ENCODE measurements at regions not wholly inside any gene's neighbourhood (a gene's known extent, or its start where the extent isn't known, plus 50 kb on each side); places are given as distances from the start of the nearest gene placed in this dataset.
"Not testable (repeated sequence)": the region's sequence is repeated elsewhere in the genome, so short reads cannot be mapped to it uniquely, and the experiment has no call there.

DNA sequence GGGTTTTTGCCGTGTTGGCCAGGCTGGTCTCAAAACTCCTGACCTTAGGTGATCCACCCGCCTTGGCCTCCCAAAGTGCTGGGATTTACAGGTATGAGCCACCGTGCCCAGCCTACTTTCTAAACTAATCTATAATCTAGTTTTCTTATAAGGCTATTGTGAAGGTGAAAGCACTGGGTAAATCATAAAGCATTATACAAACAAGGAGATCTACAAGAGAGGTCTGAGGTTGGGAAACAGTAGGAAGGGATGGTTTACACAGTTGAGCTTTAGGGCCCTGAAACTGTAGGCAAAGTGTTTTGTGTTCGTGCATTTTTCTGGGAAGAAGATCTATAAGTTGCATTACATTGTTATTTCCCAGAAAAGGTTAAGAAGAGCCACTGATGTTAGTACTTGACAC is 84.9 kb upstream of the MED13 start:
- no peaks in the 10 kb centered on the region for H3K9me3 ChIP-seq (ENCODE audit: control insufficient read depth, low read length)
- DNase-seq (ENCODE audit: low read depth): no peak
- no peaks in the 10 kb centered on the region for H3K36me3 ChIP-seq (ENCODE audit: control insufficient read depth, insufficient read depth, low read length, severe bottlenecking)
- H3K4me1 ChIP-seq (ENCODE audit: control insufficient read depth, insufficient read depth, low read length): no peaks in the 10 kb centered on the region
- H3K4me3 ChIP-seq (ENCODE audit: low read length): no peak overlapping the region
- peaks cover 11% of the 10 kb centered on the region for H3K27me3 ChIP-seq (replicated peaks; ENCODE audit: control insufficient read depth, insufficient read depth, low read length)
- H3K9ac ChIP-seq (ENCODE audit: low read length): no peak overlapping the region

DNA sequence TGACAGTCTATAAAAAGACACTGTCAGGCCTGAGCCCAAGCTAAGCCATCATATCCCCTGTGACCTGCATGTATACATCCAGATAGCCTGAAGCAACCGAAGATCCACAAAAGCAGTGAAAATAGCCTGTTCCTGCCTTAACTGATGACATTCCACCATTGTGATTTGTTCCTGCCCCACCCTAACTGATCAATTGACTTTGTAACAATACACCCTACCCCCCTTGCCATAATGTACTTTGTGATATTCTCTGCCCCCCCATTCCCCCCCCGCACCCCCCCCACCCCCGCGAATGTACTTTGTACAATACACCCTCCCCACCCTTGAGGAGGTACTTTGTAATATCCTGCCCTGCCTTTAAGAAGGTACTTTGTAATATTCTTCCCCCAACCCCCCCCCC is 82.2 kb upstream of the MED13 start:
- Histone ChIP-seq H3K9ac (ENCODE audit: low read length) (no peak overlapping the region), H3K4me1 (ENCODE audit: control insufficient read depth, insufficient read depth, low read length) (no peaks in the 10 kb centered on the region)

DNA sequence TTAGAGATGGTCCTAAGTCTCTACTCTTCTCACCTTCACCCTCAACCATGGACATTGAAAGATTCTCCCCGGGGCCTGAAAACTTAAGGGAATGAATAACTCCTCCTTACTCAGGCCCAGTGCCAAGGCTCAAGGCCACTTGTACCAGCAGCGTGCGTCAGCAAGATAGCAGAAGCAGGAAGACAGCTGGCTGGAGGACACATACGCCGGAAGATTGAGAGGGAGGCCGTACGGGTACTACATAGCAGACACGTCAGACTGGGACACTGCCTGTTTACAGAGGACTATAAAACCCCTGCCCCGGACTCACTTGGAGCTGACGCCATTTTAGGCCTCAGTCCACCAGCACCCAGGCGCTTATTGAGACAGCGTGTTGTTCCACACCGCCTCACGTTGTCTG is 75.8 kb upstream of the MED13 start:
- DNase-seq (ENCODE audit: low read depth): no peak
- no peak overlapping the region for H3K4me3 ChIP-seq (ENCODE audit: low read length)
- H3K4me1 ChIP-seq (ENCODE audit: control insufficient read depth, insufficient read depth, low read length): no peaks in the 10 kb centered on the region
- H3K9me3 ChIP-seq (ENCODE audit: control insufficient read depth, low read length): no peaks in the 10 kb centered on the region
- H3K27me3 ChIP-seq (replicated peaks; ENCODE audit: control insufficient read depth, insufficient read depth, low read length): peaks cover 8% of the 10 kb centered on the region
- H3K36me3 ChIP-seq (ENCODE audit: control insufficient read depth, insufficient read depth, low read length, severe bottlenecking): no peaks in the 10 kb centered on the region
- no peak overlapping the region for H3K9ac ChIP-seq (ENCODE audit: low read length)

More for the DNA sequence above, 82.2 kb upstream of the MED13 start:
- H3K4me3 ChIP-seq (ENCODE audit: low read length): no peak overlapping the region
- no peaks in the 10 kb centered on the region for H3K9me3 ChIP-seq (ENCODE audit: control insufficient read depth, low read length)
- H3K27me3 ChIP-seq (replicated peaks; ENCODE audit: control insufficient read depth, insufficient read depth, low read length): peaks cover 11% of the 10 kb centered on the region
- no peaks in the 10 kb centered on the region for H3K36me3 ChIP-seq (ENCODE audit: control insufficient read depth, insufficient read depth, low read length, severe bottlenecking)
- DNase-seq (ENCODE audit: low read depth): no peak

DNA sequence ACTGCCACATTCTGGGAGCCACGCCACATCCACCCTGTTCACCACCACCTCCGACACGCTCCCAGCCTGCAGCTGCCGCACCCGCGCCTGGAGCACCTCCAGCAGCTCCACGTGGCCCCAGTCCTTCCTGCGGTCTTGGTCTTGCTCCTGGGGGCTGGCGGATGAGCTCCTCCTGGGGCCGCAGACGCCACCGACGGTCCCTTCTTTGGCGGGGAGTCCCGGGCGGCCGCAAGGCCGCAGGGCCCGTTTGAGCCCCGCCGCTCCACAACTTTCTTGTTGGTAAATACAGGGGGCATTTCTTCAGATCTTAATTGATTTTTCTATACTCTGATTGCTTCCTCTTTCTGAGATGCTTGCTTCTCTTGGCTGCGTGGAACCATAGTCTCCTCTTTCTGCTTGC is 75.3 kb upstream of the MED13 start:
- no peaks in the 10 kb centered on the region for H3K36me3 ChIP-seq (ENCODE audit: control insufficient read depth, insufficient read depth, low read length, severe bottlenecking)
- H3K4me1 ChIP-seq (ENCODE audit: control insufficient read depth, insufficient read depth, low read length): no peaks in the 10 kb centered on the region
- H3K9me3 ChIP-seq (ENCODE audit: control insufficient read depth, low read length): no peaks in the 10 kb centered on the region
- H3K27me3 ChIP-seq (replicated peaks; ENCODE audit: control insufficient read depth, insufficient read depth, low read length): peaks cover 8% of the 10 kb centered on the region
- DNase-seq (ENCODE audit: low read depth): no peak
- no peak overlapping the region for H3K4me3 ChIP-seq (ENCODE audit: low read length)
- no peak overlapping the region for H3K9ac ChIP-seq (ENCODE audit: low read length)

DNA sequence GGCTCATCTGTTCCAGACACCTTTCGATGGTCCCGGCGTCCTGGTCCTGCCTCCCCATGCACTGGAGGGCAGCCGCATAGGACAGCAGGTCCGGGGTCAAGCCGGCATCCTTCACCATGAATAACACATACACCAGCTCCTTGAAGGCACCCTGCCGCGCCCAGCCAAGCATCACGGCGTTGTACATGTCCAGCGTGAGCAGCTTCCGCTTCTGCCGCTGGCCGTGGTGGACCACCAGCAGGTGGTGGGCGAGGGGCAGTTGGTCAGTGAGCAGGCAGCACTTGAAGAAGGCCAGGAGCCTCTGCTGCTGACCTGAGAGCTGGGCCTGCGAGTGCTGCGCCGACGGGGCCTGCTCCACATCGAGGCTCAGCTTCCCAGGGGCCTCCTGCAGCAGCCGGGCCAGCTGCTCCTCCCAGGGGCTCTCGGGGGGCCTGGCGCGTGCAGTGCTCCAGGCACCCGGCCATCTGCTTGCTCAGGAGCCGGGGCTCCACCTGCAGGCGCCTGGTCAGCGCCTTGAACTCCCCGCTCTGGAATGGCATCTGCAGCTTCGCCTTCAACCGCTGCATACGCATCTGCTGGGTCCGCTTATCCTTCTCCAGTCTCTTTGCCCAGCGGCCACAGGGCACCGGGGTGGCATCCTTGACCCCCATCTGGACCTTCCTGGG is 74.7 kb upstream of the MED13 start:
- not testable (repeated sequence) for H3K9ac ChIP-seq (ENCODE audit: low read length); DNase-seq (ENCODE audit: low read depth); H3K4me3 ChIP-seq (ENCODE audit: low read length); H3K4me1 ChIP-seq (ENCODE audit: control insufficient read depth, insufficient read depth, low read length); H3K9me3 ChIP-seq (ENCODE audit: control insufficient read depth, low read length); H3K36me3 ChIP-seq (ENCODE audit: control insufficient read depth, insufficient read depth, low read length, severe bottlenecking); H3K27me3 ChIP-seq (replicated peaks; ENCODE audit: control insufficient read depth, insufficient read depth, low read length)

DNA sequence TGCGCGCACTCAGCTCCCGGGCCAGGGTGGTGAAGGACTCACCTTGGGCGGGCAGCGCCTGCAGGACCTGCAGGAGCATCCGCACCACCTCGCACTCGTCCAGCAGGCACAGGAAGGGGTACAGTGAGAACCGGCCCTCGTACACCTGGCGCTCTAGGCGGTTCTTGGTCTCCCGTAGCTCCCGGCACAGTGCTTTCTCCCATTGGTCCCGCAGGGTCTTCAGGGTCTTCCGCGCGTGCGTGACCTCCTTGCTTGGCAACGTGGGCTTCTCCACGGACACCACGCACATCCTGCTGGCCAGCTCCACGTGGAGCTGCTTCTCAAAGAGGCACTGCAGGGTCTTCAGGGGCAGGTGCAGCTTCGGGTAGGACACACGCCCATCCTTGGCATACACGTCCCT is 74.1 kb upstream of the MED13 start:
- Histone ChIP-seq H3K9ac (ENCODE audit: low read length) (no peak overlapping the region), H3K4me3 (ENCODE audit: low read length) (no peak overlapping the region), H3K9me3 (ENCODE audit: control insufficient read depth, low read length) (no peaks in the 10 kb centered on the region), H3K4me1 (ENCODE audit: control insufficient read depth, insufficient read depth, low read length) (no peaks in the 10 kb centered on the region), H3K36me3 (ENCODE audit: control insufficient read depth, insufficient read depth, low read length, severe bottlenecking) (no peaks in the 10 kb centered on the region), H3K27me3 (replicated peaks; ENCODE audit: control insufficient read depth, insufficient read depth, low read length) (peaks cover 8% of the 10 kb centered on the region)
- DNase-seq (ENCODE audit: low read depth): no peak

DNA sequence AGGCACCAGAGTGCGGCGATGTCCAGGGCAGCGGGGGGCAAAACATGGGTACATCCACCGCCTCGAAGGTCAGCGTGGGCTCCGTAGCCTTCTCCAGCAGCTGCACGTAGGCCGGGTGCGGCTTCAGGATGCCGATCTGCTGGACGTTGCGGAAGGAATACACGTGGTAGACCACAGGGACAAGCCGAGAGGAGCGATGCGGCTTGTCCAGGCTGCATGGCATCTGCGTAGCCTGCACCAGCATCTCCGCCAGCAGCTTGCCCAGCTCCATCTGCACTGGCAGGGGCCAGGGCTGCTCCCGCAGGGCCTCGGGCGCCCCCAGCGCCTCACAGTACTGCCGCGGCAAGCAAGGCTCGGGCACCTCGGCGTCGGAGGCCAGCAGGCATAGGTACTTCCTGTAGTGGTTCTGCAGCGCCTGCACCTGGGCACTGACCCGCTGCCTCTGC is 73.6 kb upstream of the MED13 start:
- DNase-seq (ENCODE audit: low read depth); H3K9ac ChIP-seq (ENCODE audit: low read length); H3K36me3 ChIP-seq (ENCODE audit: control insufficient read depth, insufficient read depth, low read length, severe bottlenecking); H3K27me3 ChIP-seq (replicated peaks; ENCODE audit: control insufficient read depth, insufficient read depth, low read length); H3K9me3 ChIP-seq (ENCODE audit: control insufficient read depth, low read length); H3K4me1 ChIP-seq (ENCODE audit: control insufficient read depth, insufficient read depth, low read length); H3K4me3 ChIP-seq (ENCODE audit: low read length): not testable (repeated sequence)

DNA sequence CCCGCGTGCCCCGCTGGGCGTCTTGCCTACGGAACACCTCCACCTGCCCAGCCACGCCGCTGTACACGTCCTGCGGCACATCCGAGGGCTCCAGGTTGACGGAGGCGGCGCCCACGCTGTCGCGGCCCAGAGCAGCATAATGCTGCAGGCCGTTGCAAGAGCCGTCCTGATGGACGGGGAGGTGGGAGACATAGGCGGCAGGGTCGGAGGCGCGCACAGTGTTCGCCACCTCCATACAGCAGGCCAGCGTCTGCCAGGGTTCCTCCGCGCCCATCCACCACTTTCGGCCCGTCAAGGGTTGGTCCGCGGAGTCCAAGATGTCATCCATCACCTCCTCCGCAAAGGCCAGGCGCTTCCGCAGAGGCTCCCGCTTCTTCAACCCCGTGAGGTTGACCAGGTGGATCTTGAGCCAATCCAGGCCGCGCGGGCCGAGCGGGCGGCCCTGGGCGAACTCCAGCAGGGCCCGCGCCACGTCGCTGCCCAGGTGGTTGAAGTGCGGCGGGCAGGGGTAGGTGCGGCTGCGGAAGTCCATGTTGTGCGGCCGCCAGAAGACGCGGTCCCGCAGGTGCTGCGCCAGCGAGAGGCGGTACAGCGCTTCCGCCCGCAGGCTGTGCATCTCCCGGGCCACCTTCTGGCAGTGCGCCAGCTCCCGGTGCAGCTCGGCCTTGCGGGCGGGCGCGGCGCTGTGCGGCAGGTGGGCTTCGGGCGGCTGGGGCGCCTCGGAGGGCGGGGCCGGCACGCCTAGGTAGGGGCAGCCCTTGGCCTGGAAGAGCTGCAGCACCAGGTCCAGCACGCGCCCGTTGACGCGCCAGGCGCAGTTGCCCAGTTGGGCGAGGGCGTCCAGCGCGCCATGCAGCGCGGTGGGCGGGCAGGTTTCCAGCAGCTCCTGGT is 72.9 kb upstream of the MED13 start:
- H3K27me3 ChIP-seq (replicated peaks; ENCODE audit: control insufficient read depth, insufficient read depth, low read length); H3K9me3 ChIP-seq (ENCODE audit: control insufficient read depth, low read length): not testable (repeated sequence)

DNA sequence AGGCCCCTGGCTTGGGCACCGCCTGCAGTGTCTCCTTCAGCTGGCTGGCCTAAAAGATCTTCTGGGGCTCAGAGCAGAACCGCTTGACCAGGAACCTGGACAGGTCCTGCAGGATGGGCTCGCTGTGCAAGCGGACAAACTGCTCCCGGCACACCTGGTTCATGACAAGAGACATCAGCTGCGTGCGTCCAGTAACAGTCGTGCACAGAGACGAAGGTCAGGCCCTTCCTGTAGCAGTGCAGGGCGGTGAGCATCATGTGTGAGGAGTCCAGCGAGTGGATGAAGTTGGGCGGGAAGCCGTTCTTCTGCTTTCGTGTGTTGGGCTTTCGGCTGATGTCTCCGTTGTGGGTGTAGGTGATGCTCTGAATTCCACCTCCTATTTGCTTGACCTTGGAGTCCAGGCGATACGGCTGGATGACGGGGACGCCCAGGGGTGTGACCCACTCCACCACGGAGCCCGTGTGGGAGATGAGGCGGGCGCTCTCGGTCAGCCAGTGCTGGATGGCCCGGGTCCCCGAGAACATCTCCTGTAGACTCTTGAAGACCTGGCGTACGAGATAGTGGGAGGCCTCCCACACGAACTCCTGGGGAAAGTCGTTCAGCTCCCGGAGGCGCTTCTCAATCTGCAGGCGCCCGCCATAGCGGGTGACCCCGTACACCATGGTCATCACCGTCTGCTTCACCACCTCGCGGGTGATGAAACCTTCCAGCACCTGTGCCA is 72.1 kb upstream of the MED13 start:
- not testable (repeated sequence) for H3K27me3 ChIP-seq (replicated peaks; ENCODE audit: control insufficient read depth, insufficient read depth, low read length); H3K4me3 ChIP-seq (ENCODE audit: low read length); H3K9ac ChIP-seq (ENCODE audit: low read length); H3K4me1 ChIP-seq (ENCODE audit: control insufficient read depth, insufficient read depth, low read length); H3K9me3 ChIP-seq (ENCODE audit: control insufficient read depth, low read length); H3K36me3 ChIP-seq (ENCODE audit: control insufficient read depth, insufficient read depth, low read length, severe bottlenecking); DNase-seq (ENCODE audit: low read depth)

More for the DNA sequence above, 72.9 kb upstream of the MED13 start:
- H3K4me3 ChIP-seq (ENCODE audit: low read length); H3K9ac ChIP-seq (ENCODE audit: low read length); DNase-seq (ENCODE audit: low read depth); H3K36me3 ChIP-seq (ENCODE audit: control insufficient read depth, insufficient read depth, low read length, severe bottlenecking); H3K4me1 ChIP-seq (ENCODE audit: control insufficient read depth, insufficient read depth, low read length): not testable (repeated sequence)

DNA sequence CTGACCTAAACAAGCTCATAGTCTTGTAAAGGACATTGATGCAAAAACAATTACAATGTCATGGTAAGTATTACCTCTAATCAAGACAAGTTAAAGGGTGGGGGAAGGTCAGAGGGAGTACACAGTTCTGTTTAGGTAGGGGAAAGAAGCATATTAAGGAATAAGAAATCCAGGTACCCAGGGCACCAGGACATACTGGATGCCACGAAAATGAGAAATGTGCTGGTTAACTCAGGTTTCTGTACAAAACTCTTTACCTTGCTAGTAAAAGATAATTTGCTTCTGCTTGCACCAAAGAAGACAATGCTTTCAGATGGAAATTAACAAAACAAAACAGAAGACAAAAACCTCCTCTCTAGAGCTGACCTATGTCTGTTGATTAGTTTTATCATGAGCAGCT is 70.7 kb upstream of the MED13 start:
- Histone ChIP-seq H3K36me3 (ENCODE audit: control insufficient read depth, insufficient read depth, low read length, severe bottlenecking) (no peaks in the 10 kb centered on the region), H3K27me3 (replicated peaks; ENCODE audit: control insufficient read depth, insufficient read depth, low read length) (peaks cover 8% of the 10 kb centered on the region), H3K4me1 (ENCODE audit: control insufficient read depth, insufficient read depth, low read length) (no peaks in the 10 kb centered on the region), H3K9me3 (ENCODE audit: control insufficient read depth, low read length) (no peaks in the 10 kb centered on the region), H3K4me3 (ENCODE audit: low read length) (no peak overlapping the region), H3K9ac (ENCODE audit: low read length) (no peak overlapping the region)
- no peak for DNase-seq (ENCODE audit: low read depth)

DNA sequence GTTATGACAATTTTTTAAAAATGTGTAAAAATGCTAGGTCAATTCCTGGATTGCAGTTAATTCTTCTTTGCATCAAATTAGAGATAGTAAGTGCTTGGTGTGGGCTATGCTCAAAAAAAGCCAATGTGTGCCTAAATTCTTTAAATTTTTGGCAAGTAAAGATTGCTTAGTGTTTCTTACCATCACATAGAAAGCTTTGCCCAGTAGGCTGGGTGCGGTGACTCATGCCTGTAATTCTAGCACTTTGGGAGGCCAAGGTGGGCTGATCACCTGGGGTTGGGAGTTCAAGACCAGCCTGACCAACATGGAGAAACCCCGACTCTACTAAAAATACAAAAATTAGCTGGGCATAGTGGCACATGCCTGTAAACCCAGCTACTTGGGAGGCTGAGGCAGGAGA is 70.0 kb upstream of the MED13 start:
- H3K4me1 ChIP-seq (ENCODE audit: control insufficient read depth, insufficient read depth, low read length); H3K36me3 ChIP-seq (ENCODE audit: control insufficient read depth, insufficient read depth, low read length, severe bottlenecking); DNase-seq (ENCODE audit: low read depth); H3K9me3 ChIP-seq (ENCODE audit: control insufficient read depth, low read length); H3K27me3 ChIP-seq (replicated peaks; ENCODE audit: control insufficient read depth, insufficient read depth, low read length); H3K9ac ChIP-seq (ENCODE audit: low read length); H3K4me3 ChIP-seq (ENCODE audit: low read length): not testable (repeated sequence)

All from adipocyte (in vitro differentiated cells).